HUES48 (cell line): ENCODE measurements at regions not wholly inside any gene's neighbourhood (a gene's known extent, or its start where the extent isn't known, plus 50 kb on each side); places are given as distances from the start of the nearest gene placed in this dataset.

Experiments used
- H3K27ac ChIP-seq: one replicate; pipeline ENCODE4 v1.7.0; 2013; ENCODE audit warnings: low read depth, low read length, inconsistent platforms
- H3K27me3 ChIP-seq: 2 replicates; pipeline ENCODE4 v1.6.1; 2013; ENCODE audit warnings: mild to moderate bottlenecking, low read length; ENCODE audit not compliant: control insufficient read depth, insufficient read depth
- H3K36me3 ChIP-seq: 2 replicates; pipeline ENCODE4 v1.6.1; 2013; ENCODE audit warnings: low read length; ENCODE audit not compliant: control insufficient read depth, insufficient read depth
- H3K4me1 ChIP-seq: 2 replicates; pipeline ENCODE4 v1.6.1; 2013; ENCODE audit warnings: mild to moderate bottlenecking, low read length; ENCODE audit not compliant: control insufficient read depth, insufficient read depth
- H3K4me3 ChIP-seq: 2 replicates; pipeline ENCODE4 v1.5.1; 2013; ENCODE audit warnings: mild to moderate bottlenecking, low read depth, low read length
- H3K9ac ChIP-seq: 2 replicates; pipeline ENCODE4 v1.6.1; 2013; ENCODE audit warnings: mild to moderate bottlenecking, low read depth, low read length, moderate library complexity
- H3K9me3 ChIP-seq: 2 replicates; pipeline ENCODE4 v1.6.1; 2013; ENCODE audit warnings: low read length; ENCODE audit not compliant: control insufficient read depth, insufficient read depth

GRCh38 chr16:86963600-86964575, 353.3 kb downstream of the C16orf95 start:
- Histone ChIP-seq H3K4me1 (no peaks in the 10 kb centered on the region), H3K27ac (no peak overlapping the region), H3K9ac (no peak overlapping the region), H3K4me3 (no peak overlapping the region), H3K9me3 (no peaks in the 10 kb centered on the region), H3K36me3 (no peaks in the 10 kb centered on the region), H3K27me3 (no peaks in the 10 kb centered on the region)

- no peak overlapping the region for H3K4me3 ChIP-seq
- no peak overlapping the region for H3K9ac ChIP-seq
- no peaks in the 10 kb centered on the region for H3K4me1 ChIP-seq
- no peak overlapping the region for H3K27ac ChIP-seq
- H3K36me3 ChIP-seq = no peaks in the 10 kb centered on the region
- H3K9me3 ChIP-seq = no peaks in the 10 kb centered on the region
- H3K27me3 ChIP-seq = no peaks in the 10 kb centered on the region
These were observed 352.4 kb downstream of the C16orf95 start for GRCh38 chr16:86964796-86965241.

- no peak overlapping the region for H3K27ac ChIP-seq
- no peaks in the 10 kb centered on the region for H3K4me1 ChIP-seq
- H3K27me3 ChIP-seq = no peaks in the 10 kb centered on the region
- no peaks in the 10 kb centered on the region; the same call in 1 of the 2 replicates for H3K9me3 ChIP-seq
- no peaks in the 10 kb centered on the region for H3K36me3 ChIP-seq
- H3K4me3 ChIP-seq = no peak overlapping the region
- H3K9ac ChIP-seq = no peak overlapping the region
These were observed 351.9 kb downstream of the C16orf95 start for GRCh38 chr16:86965331-86965730.

- no peak overlapping the region for H3K27ac ChIP-seq
- H3K4me3 ChIP-seq = no peak overlapping the region
- no peaks in the 10 kb centered on the region for H3K36me3 ChIP-seq
- no peak overlapping the region for H3K9ac ChIP-seq
- H3K27me3 ChIP-seq = no peaks in the 10 kb centered on the region
- H3K4me1 ChIP-seq = no peaks in the 10 kb centered on the region
- H3K9me3 ChIP-seq = no peaks in the 10 kb centered on the region; the same call in 1 of the 2 replicates
These were observed 351.2 kb downstream of the C16orf95 start for GRCh38 chr16:86965840-86966550.

- no peak overlapping the region for H3K4me3 ChIP-seq
- no peaks in the 10 kb centered on the region for H3K36me3 ChIP-seq
- H3K9me3 ChIP-seq = no peaks in the 10 kb centered on the region; the same call in 1 of the 2 replicates
- H3K4me1 ChIP-seq = no peaks in the 10 kb centered on the region
- H3K27me3 ChIP-seq = no peaks in the 10 kb centered on the region
- H3K9ac ChIP-seq = no peak overlapping the region
- no peak overlapping the region for H3K27ac ChIP-seq
These were observed 350.4 kb downstream of the C16orf95 start for GRCh38 chr16:86966777-86967176.

- Histone ChIP-seq H3K36me3 (no peaks in the 10 kb centered on the region), H3K4me3 (no peak overlapping the region), H3K4me1 (no peaks in the 10 kb centered on the region), H3K27me3 (no peaks in the 10 kb centered on the region), H3K9ac (no peak overlapping the region), H3K9me3 (no peaks in the 10 kb centered on the region; the same call in 1 of the 2 replicates), H3K27ac (no peak overlapping the region)
These were observed 348.3 kb downstream of the C16orf95 start for GRCh38 chr16:86968866-86969265.

- Histone ChIP-seq H3K4me3 (no peak overlapping the region), H3K36me3 (no peaks in the 10 kb centered on the region), H3K9ac (no peak overlapping the region), H3K4me1 (no peaks in the 10 kb centered on the region), H3K27me3 (no peaks in the 10 kb centered on the region), H3K9me3 (no peaks in the 10 kb centered on the region; the same call in 1 of the 2 replicates), H3K27ac (no peak overlapping the region)
These were observed 347.5 kb downstream of the C16orf95 start for GRCh38 chr16:86969716-86970115.

GRCh38 chr16:86970279-86970678, 346.9 kb downstream of the C16orf95 start:
- no peaks in the 10 kb centered on the region; the same call in 1 of the 2 replicates for H3K9me3 ChIP-seq
- no peak overlapping the region for H3K4me3 ChIP-seq
- H3K27ac ChIP-seq = no peak overlapping the region
- no peaks in the 10 kb centered on the region for H3K4me1 ChIP-seq
- no peaks in the 10 kb centered on the region for H3K36me3 ChIP-seq
- H3K9ac ChIP-seq = no peak overlapping the region
- no peaks in the 10 kb centered on the region for H3K27me3 ChIP-seq

- Histone ChIP-seq H3K9me3 (no peaks in the 10 kb centered on the region; the same call in 1 of the 2 replicates), H3K27ac (no peak overlapping the region)
These were observed 346.5 kb downstream of the C16orf95 start for GRCh38 chr16:86970726-86971125.

GRCh38 chr16:86971251-86971650, 345.9 kb downstream of the C16orf95 start:
- H3K9me3 ChIP-seq = no peaks in the 10 kb centered on the region; the same call in 1 of the 2 replicates

More at GRCh38 chr16:86970726-86971125, 346.5 kb downstream of the C16orf95 start:
- H3K9ac ChIP-seq = no peak overlapping the region
- H3K4me3 ChIP-seq = no peak overlapping the region
- no peaks in the 10 kb centered on the region for H3K36me3 ChIP-seq
- H3K4me1 ChIP-seq = no peaks in the 10 kb centered on the region
- H3K27me3 ChIP-seq = no peaks in the 10 kb centered on the region

GRCh38 chr16:86974120-86974519, 343.1 kb downstream of the C16orf95 start:
- Histone ChIP-seq H3K36me3 (no peaks in the 10 kb centered on the region), H3K4me1 (no peaks in the 10 kb centered on the region), H3K9me3 (no peaks in the 10 kb centered on the region; the same call in 1 of the 2 replicates), H3K27ac (no peak overlapping the region), H3K9ac (no peak overlapping the region), H3K27me3 (no peaks in the 10 kb centered on the region), H3K4me3 (no peak overlapping the region)

More at GRCh38 chr16:86971251-86971650, 345.9 kb downstream of the C16orf95 start:
- Histone ChIP-seq H3K4me3 (no peak overlapping the region), H3K27me3 (no peaks in the 10 kb centered on the region), H3K9ac (no peak overlapping the region), H3K27ac (no peak overlapping the region), H3K36me3 (no peaks in the 10 kb centered on the region), H3K4me1 (no peaks in the 10 kb centered on the region)
